Middle frontal gyrus (tissue), 1 donor: ENCODE measurements at regions not wholly inside any gene's neighbourhood (a gene's known extent, or its start where the extent isn't known, plus 50 kb on each side); places are given as distances from the start of the nearest gene placed in this dataset.

Experiments
- DNase-seq: peaks from one replicate; pipeline ENCODE4 v3.0.0-alpha.2; 2015; ENCODE audit warnings: low spot score; ENCODE audit errors: extremely low spot score

GRCh38 chr3:159605101-159605500 is 383.5 kb upstream of the IL12A start:
- no peak for DNase-seq

- DNase-seq = no peak
Observed at GRCh38 chr3:159605776-159606175, 382.9 kb upstream of the IL12A start.

GRCh38 chr3:159607856-159608255 is 380.8 kb upstream of the IL12A start:
- DNase-seq = no peak

- DNase-seq = no peak
Observed at GRCh38 chr3:159608311-159608710, 380.3 kb upstream of the IL12A start.

- no peak for DNase-seq
Observed at GRCh38 chr3:159609625-159610024, 379.0 kb upstream of the IL12A start.

GRCh38 chr3:159616234-159616825 is 372.3 kb upstream of the IL12A start:
- DNase-seq = no peak

- no peak for DNase-seq
Observed at GRCh38 chr3:159619341-159619885, 369.2 kb upstream of the IL12A start.

GRCh38 chr3:159620281-159620680 is 368.4 kb upstream of the IL12A start:
- no peak for DNase-seq

GRCh38 chr3:159620873-159621272 is 367.8 kb upstream of the IL12A start:
- DNase-seq = no peak

GRCh38 chr3:159624616-159625015 is 364.0 kb upstream of the IL12A start:
- no peak for DNase-seq

GRCh38 chr3:159625594-159625993 is 363.0 kb upstream of the IL12A start:
- DNase-seq = no peak

GRCh38 chr3:159626598-159626997 is 362.0 kb upstream of the IL12A start:
- DNase-seq = no peak

- no peak for DNase-seq
Observed at GRCh38 chr3:159627229-159627628, 361.4 kb upstream of the IL12A start.

GRCh38 chr3:159627634-159628033 is 361.0 kb upstream of the IL12A start:
- DNase-seq = no peak

GRCh38 chr3:159629329-159630084 is 359.1 kb upstream of the IL12A start:
- no peak for DNase-seq

GRCh38 chr3:159631226-159631625 is 357.4 kb upstream of the IL12A start:
- no peak for DNase-seq

GRCh38 chr3:159632128-159632527 is 356.5 kb upstream of the IL12A start:
- no peak for DNase-seq

GRCh38 chr3:159632851-159633250 is 355.8 kb upstream of the IL12A start:
- DNase-seq = no peak

- DNase-seq = no peak
Observed at GRCh38 chr3:159634483-159634882, 354.2 kb upstream of the IL12A start.

- DNase-seq = no peak
Observed at GRCh38 chr3:159635047-159635641, 353.5 kb upstream of the IL12A start.

- no peak for DNase-seq
Observed at GRCh38 chr3:159637883-159638542, 350.6 kb upstream of the IL12A start.

- DNase-seq = no peak
Observed at GRCh38 chr3:159640225-159640624, 348.4 kb upstream of the IL12A start.
